PC-9 (cell line): ENCODE measurements at regions not wholly inside any gene's neighbourhood (a gene's known extent, or its start where the extent isn't known, plus 50 kb on each side); places are given as distances from the start of the nearest gene placed in this dataset.

ENCODE experiments used
- BruUV-seq: library from RNA; stranded (reverse); fragments of 400-500 nt; replicated peaks from 2 replicates; lab custom pipeline; 2021; lab: Mats Ljungman, UMichigan
- CTCF ChIA-PET: fragments of 300-600 bp; sonication (Branson Sonifier 250); formaldehyde crosslinking; loops from one replicate; lab custom pipeline; 2022; ENCODE audit warnings: antibody characterized with exemption; lab: Charles Lee
- POLR2A ChIA-PET: fragments of 300-600 bp; sonication (Branson Sonifier 250); formaldehyde crosslinking; loops from one replicate; lab custom pipeline; 2022; ENCODE audit warnings: antibody characterized with exemption; ENCODE audit not compliant: unreplicated experiment; lab: Charles Lee
- DNase-seq, 2 experiments: peaks; one replicate each; pipeline versions ENCODE4 v3.0.0 to v3.0.0-alpha.2; 2015 to 2022; ENCODE audit warnings: mixed read lengths in 1 of 2
- H2AFZ ChIP-seq: fragments of 200-600 bp; sonication (generic); 2 replicates; pipeline ENCODE4 v1.8.1; 2017; ENCODE audit warnings: antibody characterized with exemption
- H3F3A ChIP-seq: fragments of 200-600 bp; sonication (generic); 2 replicates; pipeline ENCODE4 v1.8.1; 2017; ENCODE audit warnings: antibody characterized with exemption, mild to moderate bottlenecking, low read depth; ENCODE audit not compliant: insufficient read depth
- H3K27ac ChIP-seq: fragments of 200-600 bp; sonication (generic); 2 replicates; pipeline ENCODE4 v1.6.1; 2016; ENCODE audit warnings: mixed run types
- H3K27me3 ChIP-seq: fragments of 200-600 bp; sonication (generic); 2 replicates; pipeline ENCODE4 v1.6.1; 2016; ENCODE audit warnings: low read depth, mixed run types; ENCODE audit not compliant: insufficient read depth
- H3K36me3 ChIP-seq: fragments of 200-600 bp; sonication (generic); 2 replicates; pipeline ENCODE4 v1.6.1; 2016; ENCODE audit warnings: low read depth, mixed run types
- H3K4me1 ChIP-seq: fragments of 200-600 bp; sonication (generic); replicated peaks from 2 replicates; pipeline ENCODE4 v1.6.1; 2016; ENCODE audit warnings: mixed run types; ENCODE audit not compliant: insufficient read depth
- H3K4me2 ChIP-seq: fragments of 200-600 bp; sonication (generic); 2 replicates; pipeline ENCODE4 v1.6.1; 2017; ENCODE audit warnings: mixed run types
- H3K4me3 ChIP-seq: fragments of 200-600 bp; sonication (generic); 2 replicates; pipeline ENCODE4 v1.6.1; 2016; ENCODE audit warnings: mixed run types
- H3K79me2 ChIP-seq: fragments of 200-600 bp; sonication (generic); 2 replicates; pipeline ENCODE4 v1.6.1; 2017; ENCODE audit warnings: low read depth, mixed run types
- H3K9me2 ChIP-seq: fragments of 200-600 bp; sonication (generic); 2 replicates; pipeline ENCODE4 v1.8.1; 2017; ENCODE audit warnings: mild to moderate bottlenecking; ENCODE audit not compliant: insufficient read depth
- H3K9me3 ChIP-seq: fragments of 200-600 bp; sonication (generic); 2 replicates; pipeline ENCODE4 v1.8.1; 2016; ENCODE audit warnings: low read depth; ENCODE audit not compliant: insufficient read depth
- H4K20me1 ChIP-seq: fragments of 200-600 bp; sonication (generic); 2 replicates; pipeline ENCODE4 v1.8.1; 2017; ENCODE audit not compliant: insufficient read depth
- EZH2 ChIP-seq: fragments of 200-600 bp; sonication (generic); IDR thresholded peaks from 2 replicates; pipeline ENCODE4 v1.8.0; 2017; ENCODE audit warnings: antibody characterized with exemption, low read depth
- intact Hi-C: fragments of 100-400 bp; cut with micrococcal nuclease; formaldehyde crosslinking; loops from one replicate; pipeline ENCODE4 v1.10.0; 2022; ENCODE audit not compliant: unreplicated experiment
- TF ChIP-seq, protein P1 (sequence below): fragments of 200-600 bp; sonication (generic); conservative IDR thresholded peaks from 2 replicates; pipeline ENCODE4 v1.6.1; 2017; ENCODE audit warnings: mixed run types, antibody characterized with exemption, mild to moderate bottlenecking, moderate library complexity

DNA sequence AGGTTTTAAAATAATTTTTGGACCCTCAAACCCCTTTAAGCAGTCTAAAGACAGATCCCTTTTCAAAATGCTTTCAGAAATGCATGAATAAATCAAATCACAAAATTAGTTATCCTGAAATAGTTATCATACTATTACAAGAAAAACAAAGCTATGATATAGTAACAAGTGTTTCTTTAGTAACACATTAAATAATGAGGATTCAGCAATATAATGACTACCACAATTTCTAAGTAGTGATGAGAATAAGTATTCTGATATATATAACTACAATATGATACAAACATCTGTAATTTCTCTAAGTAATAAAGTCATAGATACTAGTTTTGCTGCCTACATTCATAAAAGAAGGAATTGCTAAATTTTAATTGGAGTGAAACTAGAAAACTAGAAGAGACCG lies 53.0 kb upstream of the TMEM168 start:
- H3K9me3 ChIP-seq, result no peaks in the 10 kb centered on the region
- intact Hi-C loops, result no loop called here
- TF ChIP-seq EZH2, result no peak
- TF ChIP-seq, protein P1, sequence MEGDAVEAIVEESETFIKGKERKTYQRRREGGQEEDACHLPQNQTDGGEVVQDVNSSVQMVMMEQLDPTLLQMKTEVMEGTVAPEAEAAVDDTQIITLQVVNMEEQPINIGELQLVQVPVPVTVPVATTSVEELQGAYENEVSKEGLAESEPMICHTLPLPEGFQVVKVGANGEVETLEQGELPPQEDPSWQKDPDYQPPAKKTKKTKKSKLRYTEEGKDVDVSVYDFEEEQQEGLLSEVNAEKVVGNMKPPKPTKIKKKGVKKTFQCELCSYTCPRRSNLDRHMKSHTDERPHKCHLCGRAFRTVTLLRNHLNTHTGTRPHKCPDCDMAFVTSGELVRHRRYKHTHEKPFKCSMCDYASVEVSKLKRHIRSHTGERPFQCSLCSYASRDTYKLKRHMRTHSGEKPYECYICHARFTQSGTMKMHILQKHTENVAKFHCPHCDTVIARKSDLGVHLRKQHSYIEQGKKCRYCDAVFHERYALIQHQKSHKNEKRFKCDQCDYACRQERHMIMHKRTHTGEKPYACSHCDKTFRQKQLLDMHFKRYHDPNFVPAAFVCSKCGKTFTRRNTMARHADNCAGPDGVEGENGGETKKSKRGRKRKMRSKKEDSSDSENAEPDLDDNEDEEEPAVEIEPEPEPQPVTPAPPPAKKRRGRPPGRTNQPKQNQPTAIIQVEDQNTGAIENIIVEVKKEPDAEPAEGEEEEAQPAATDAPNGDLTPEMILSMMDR, result no peak
- H4K20me1 ChIP-seq, result peaks cover 4% of the 10 kb centered on the region; the same call in 1 of the 2 replicates
- no peak overlapping the region for H2AFZ ChIP-seq
- ChIA-PET CTCF (no interaction called here), POLR2A (no interaction called here)
- DNase-seq, result no peak
- no peaks in the 10 kb centered on the region for H3K27me3 ChIP-seq
- H3K79me2 ChIP-seq, result no peaks in the 10 kb centered on the region
- BruUV-seq, result no TSS peak
- no peaks in the 10 kb centered on the region for H3K4me1 ChIP-seq
- H3K9me2 ChIP-seq, result no peaks in the 10 kb centered on the region
- no peak overlapping the region for H3K4me3 ChIP-seq
- no peaks in the 10 kb centered on the region for H3K36me3 ChIP-seq
- H3K4me2 ChIP-seq, result no peak overlapping the region
- H3F3A ChIP-seq, result no peaks in the 10 kb centered on the region
- no peak overlapping the region for H3K27ac ChIP-seq
